ENCODE measurements at regions not wholly inside any gene's neighbourhood (a gene's known extent, or its start where the extent isn't known, plus 50 kb on each side); places are given as distances from the start of the nearest gene placed in this dataset.

DNA sequence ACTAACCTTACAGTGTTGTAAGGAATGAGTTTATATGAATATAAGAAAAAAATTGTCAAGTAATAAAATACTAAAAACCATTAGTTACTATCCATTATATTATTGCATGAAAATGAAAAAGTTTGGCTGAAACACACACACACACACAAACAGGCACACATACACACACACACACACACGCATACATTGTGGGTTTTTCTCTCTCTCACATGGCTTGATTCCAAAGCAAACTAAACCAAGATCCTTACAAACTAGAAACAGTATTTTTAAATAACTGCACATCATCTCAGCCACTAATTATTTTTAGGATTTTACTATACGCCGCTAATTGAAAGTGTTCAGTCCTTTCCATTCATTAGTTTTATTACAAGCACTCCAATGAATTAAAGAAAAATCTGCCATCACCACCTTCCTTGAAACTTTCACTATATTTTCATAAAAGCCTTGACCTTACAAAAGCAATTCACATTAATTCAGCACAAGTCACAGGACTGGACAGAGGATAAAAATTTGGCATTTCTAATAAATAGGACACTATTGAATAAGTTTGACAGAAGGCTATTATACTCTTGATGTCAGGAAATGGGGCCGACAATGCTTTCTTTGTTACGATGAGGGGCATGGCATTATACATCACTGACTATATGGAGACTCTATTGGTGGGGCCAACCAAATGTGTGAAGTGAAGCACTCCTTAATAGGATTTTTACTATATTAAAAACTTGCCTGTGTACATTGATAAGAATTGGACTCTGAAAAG is 187.0 kb upstream of the ESRRG start (continued):
- TF ChIP-seq, protein P1, sequence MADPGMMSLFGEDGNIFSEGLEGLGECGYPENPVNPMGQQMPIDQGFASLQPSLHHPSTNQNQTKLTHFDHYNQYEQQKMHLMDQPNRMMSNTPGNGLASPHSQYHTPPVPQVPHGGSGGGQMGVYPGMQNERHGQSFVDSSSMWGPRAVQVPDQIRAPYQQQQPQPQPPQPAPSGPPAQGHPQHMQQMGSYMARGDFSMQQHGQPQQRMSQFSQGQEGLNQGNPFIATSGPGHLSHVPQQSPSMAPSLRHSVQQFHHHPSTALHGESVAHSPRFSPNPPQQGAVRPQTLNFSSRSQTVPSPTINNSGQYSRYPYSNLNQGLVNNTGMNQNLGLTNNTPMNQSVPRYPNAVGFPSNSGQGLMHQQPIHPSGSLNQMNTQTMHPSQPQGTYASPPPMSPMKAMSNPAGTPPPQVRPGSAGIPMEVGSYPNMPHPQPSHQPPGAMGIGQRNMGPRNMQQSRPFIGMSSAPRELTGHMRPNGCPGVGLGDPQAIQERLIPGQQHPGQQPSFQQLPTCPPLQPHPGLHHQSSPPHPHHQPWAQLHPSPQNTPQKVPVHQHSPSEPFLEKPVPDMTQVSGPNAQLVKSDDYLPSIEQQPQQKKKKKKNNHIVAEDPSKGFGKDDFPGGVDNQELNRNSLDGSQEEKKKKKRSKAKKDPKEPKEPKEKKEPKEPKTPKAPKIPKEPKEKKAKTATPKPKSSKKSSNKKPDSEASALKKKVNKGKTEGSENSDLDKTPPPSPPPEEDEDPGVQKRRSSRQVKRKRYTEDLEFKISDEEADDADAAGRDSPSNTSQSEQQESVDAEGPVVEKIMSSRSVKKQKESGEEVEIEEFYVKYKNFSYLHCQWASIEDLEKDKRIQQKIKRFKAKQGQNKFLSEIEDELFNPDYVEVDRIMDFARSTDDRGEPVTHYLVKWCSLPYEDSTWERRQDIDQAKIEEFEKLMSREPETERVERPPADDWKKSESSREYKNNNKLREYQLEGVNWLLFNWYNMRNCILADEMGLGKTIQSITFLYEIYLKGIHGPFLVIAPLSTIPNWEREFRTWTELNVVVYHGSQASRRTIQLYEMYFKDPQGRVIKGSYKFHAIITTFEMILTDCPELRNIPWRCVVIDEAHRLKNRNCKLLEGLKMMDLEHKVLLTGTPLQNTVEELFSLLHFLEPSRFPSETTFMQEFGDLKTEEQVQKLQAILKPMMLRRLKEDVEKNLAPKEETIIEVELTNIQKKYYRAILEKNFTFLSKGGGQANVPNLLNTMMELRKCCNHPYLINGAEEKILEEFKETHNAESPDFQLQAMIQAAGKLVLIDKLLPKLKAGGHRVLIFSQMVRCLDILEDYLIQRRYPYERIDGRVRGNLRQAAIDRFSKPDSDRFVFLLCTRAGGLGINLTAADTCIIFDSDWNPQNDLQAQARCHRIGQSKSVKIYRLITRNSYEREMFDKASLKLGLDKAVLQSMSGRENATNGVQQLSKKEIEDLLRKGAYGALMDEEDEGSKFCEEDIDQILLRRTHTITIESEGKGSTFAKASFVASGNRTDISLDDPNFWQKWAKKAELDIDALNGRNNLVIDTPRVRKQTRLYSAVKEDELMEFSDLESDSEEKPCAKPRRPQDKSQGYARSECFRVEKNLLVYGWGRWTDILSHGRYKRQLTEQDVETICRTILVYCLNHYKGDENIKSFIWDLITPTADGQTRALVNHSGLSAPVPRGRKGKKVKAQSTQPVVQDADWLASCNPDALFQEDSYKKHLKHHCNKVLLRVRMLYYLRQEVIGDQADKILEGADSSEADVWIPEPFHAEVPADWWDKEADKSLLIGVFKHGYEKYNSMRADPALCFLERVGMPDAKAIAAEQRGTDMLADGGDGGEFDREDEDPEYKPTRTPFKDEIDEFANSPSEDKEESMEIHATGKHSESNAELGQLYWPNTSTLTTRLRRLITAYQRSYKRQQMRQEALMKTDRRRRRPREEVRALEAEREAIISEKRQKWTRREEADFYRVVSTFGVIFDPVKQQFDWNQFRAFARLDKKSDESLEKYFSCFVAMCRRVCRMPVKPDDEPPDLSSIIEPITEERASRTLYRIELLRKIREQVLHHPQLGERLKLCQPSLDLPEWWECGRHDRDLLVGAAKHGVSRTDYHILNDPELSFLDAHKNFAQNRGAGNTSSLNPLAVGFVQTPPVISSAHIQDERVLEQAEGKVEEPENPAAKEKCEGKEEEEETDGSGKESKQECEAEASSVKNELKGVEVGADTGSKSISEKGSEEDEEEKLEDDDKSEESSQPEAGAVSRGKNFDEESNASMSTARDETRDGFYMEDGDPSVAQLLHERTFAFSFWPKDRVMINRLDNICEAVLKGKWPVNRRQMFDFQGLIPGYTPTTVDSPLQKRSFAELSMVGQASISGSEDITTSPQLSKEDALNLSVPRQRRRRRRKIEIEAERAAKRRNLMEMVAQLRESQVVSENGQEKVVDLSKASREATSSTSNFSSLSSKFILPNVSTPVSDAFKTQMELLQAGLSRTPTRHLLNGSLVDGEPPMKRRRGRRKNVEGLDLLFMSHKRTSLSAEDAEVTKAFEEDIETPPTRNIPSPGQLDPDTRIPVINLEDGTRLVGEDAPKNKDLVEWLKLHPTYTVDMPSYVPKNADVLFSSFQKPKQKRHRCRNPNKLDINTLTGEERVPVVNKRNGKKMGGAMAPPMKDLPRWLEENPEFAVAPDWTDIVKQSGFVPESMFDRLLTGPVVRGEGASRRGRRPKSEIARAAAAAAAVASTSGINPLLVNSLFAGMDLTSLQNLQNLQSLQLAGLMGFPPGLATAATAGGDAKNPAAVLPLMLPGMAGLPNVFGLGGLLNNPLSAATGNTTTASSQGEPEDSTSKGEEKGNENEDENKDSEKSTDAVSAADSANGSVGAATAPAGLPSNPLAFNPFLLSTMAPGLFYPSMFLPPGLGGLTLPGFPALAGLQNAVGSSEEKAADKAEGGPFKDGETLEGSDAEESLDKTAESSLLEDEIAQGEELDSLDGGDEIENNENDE (IDR thresholded peaks at IDR 0.05; ENCODE audit: low read depth, low read length), result no peak
- TF ChIP-seq, protein P2, sequence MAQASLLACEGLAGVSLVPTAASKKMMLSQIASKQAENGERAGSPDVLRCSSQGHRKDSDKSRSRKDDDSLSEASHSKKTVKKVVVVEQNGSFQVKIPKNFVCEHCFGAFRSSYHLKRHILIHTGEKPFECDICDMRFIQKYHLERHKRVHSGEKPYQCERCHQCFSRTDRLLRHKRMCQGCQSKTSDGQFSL (CRISPR knock-in tag; IDR thresholded peaks at IDR 0.05), result no peak
- TF ChIP-seq, protein P2 (tag; IDR thresholded peaks at IDR 0.05), result no peak
- TF ChIP-seq SREBF1 (IDR thresholded peaks at IDR 0.05; ENCODE audit: borderline replicate concordance, low read depth, low read length) (no peak), ESRRB (CRISPR knock-in tag; IDR thresholded peaks at IDR 0.05; ENCODE audit: borderline replicate concordance) (no peak), CAMTA2 (CRISPR knock-in tag; conservative IDR thresholded peaks at IDR 0.05) (no peak)
- TF ChIP-seq, protein P3, sequence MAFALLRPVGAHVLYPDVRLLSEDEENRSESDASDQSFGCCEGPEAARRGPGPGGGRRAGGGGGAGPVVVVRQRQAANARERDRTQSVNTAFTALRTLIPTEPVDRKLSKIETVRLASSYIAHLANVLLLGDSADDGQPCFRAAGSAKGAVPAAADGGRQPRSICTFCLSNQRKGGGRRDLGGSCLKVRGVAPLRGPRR (CRISPR knock-in tag; IDR thresholded peaks at IDR 0.05), result no peak
